Left ventricle myocardium inferior (tissue), 1 donor: ENCODE measurements at regions not wholly inside any gene's neighbourhood (a gene's known extent, or its start where the extent isn't known, plus 50 kb on each side); places are given as distances from the start of the nearest gene placed in this dataset.

Experiments
- DNase-seq: peaks from one replicate; pipeline ENCODE4 v3.0.0-alpha.2; 2020
- H3K27ac ChIP-seq: fragments of 200-600 bp; replicated peaks from 2 replicates; pipeline ENCODE4 v1.8.0; 2021
- H3K27me3 ChIP-seq: fragments of 200-600 bp; 2 replicates; pipeline ENCODE4 v1.8.0; 2021; ENCODE audit warnings: low read depth
- H3K36me3 ChIP-seq: fragments of 200-600 bp; 2 replicates; pipeline ENCODE4 v1.8.0; 2021
- H3K4me1 ChIP-seq: fragments of 200-600 bp; 2 replicates; pipeline ENCODE4 v1.8.0; 2021
- H3K4me3 ChIP-seq: fragments of 200-600 bp; 2 replicates; pipeline ENCODE4 v1.8.0; 2021; ENCODE audit warnings: mild to moderate bottlenecking, moderate library complexity
- H3K9me3 ChIP-seq: fragments of 200-600 bp; replicated peaks from 2 replicates; pipeline ENCODE4 v1.8.0; 2021
- intact Hi-C: fragments of 100-400 bp; cut with micrococcal nuclease; formaldehyde crosslinking; loops from one replicate; pipeline ENCODE4 v1.11.0; 2022
- TF ChIP-seq, protein P1 (sequence below): fragments of 200-600 bp; IDR thresholded peaks from 2 replicates; pipeline ENCODE4 v1.8.0; 2021; ENCODE audit warnings: antibody characterized with exemption, mild to moderate bottlenecking, borderline replicate concordance
- donor health status: DM: no; HTN: yes; CAD: no; lungs with severe emphysema.

DNA sequence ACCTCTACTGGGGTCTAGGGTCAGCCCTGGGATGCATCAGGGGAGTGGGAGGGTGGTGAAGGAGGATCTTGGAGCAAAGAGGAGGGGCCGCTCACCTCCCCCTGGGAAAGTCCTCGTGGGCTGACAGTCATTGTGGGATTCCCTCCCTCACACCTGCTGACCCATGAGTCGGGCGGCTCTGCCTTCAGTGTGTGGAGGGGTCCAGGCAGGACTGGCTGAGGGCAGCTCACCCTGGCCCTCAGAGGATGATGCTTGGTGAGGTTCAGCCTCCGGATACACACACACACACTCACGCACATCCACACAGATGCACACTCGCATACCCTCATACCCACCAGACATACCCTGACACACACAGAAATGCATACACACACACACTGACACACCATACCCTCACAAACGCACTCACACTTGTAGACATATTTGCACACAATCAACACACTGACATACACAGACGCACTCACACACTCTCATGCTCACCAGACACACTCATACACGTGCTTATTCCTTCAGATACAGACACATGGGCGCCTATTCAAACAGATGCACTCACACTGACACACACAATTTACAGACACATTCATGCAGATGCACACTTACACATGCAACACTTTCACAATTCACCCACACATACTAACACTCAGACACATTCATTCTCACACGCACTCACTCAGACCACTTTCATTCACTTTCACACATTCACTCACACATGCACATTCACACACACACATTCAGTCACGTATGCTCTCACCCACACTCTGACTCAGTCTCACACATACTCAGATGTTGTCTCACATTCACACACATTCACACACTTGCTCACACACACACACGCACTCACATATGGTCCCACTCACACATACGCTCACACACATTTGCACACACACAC is 105.1 kb upstream of the RPL38 start:
- Histone ChIP-seq H3K9me3 (peaks cover 9% of the 10 kb centered on the region), H3K27ac (no peak overlapping the region), H3K4me1 (no peaks in the 10 kb centered on the region), H3K27me3 (peaks cover 80% of the 10 kb centered on the region), H3K4me3 (no peak overlapping the region), H3K36me3 (no peaks in the 10 kb centered on the region)
- TF ChIP-seq, protein P1, sequence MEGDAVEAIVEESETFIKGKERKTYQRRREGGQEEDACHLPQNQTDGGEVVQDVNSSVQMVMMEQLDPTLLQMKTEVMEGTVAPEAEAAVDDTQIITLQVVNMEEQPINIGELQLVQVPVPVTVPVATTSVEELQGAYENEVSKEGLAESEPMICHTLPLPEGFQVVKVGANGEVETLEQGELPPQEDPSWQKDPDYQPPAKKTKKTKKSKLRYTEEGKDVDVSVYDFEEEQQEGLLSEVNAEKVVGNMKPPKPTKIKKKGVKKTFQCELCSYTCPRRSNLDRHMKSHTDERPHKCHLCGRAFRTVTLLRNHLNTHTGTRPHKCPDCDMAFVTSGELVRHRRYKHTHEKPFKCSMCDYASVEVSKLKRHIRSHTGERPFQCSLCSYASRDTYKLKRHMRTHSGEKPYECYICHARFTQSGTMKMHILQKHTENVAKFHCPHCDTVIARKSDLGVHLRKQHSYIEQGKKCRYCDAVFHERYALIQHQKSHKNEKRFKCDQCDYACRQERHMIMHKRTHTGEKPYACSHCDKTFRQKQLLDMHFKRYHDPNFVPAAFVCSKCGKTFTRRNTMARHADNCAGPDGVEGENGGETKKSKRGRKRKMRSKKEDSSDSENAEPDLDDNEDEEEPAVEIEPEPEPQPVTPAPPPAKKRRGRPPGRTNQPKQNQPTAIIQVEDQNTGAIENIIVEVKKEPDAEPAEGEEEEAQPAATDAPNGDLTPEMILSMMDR: no peak
- no peak for DNase-seq
- intact Hi-C loops: no loop called here

DNA sequence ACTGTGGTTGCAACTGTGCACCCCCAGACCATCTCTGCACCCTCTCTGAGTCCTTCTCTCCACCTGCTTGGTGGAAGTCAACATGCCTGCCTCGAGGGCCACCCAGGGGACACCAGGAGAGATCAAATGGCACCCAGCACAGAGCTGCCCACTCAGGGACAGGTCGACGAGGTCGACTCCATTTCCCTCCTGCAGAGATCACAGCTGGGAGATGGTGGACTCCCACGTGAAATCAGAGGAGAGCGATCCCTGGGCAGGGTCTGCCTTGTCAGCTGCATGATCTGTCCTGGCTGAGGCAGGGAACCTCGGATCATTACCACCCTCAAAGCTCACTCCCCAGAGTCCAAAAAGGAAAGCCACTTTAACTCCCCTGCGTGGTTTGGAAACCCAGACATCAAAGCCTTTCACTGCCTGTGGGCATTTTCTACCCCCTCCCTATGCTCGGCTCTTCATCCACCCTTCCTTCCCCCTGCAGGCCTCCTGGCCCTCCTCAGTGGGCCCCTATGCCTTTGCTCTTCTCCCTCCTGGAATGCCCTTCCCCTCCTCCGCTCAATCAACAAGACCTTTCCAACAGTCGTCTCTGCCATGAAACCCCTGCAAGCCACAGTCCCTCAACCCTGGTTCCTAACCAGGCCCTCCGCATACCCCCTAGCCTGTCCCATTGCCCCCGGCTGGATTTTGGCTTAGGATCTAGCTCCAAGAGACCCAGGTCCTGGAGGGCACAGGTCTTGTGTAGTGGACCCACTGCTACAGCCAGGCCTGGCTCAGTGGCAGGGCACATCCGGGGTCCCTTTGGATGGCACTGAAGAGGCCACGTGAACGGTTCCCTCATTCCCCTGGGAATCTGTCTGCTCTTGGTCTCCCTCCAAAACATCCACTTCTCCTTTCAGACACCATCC is 103.8 kb upstream of the RPL38 start:
- H3K27ac ChIP-seq: no peak overlapping the region
- no peak overlapping the region for H3K4me3 ChIP-seq
- DNase-seq: no peak
- no peaks in the 10 kb centered on the region for H3K36me3 ChIP-seq
- no peaks in the 10 kb centered on the region for H3K9me3 ChIP-seq
- no peaks in the 10 kb centered on the region for H3K4me1 ChIP-seq
- peaks cover 86% of the 10 kb centered on the region for H3K27me3 ChIP-seq
- TF ChIP-seq, protein P1: no peak
- intact Hi-C loops: no loop called here

DNA sequence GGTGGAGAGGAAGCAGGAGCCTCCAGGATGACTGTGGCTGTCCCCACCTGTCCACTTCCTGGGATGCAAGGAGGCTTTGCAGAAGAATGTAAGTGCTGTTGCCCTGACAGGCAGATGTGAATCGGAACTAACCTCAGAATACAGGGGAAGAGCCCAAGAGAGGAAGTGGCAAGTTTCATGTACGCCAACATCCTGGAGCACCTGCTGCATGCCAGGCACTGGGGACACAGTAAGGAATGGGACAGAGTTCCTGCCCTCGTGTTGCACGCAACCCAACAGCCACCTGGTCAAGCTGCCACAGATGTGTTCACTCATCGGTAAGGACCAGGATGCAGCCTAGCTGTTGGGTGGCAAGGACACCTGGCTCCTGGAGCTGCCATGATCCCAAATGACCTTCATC is 98.6 kb upstream of the RPL38 start:
- no peak for DNase-seq
- Histone ChIP-seq H3K27ac (no peak overlapping the region), H3K9me3 (no peaks in the 10 kb centered on the region), H3K27me3 (peaks cover 100% of the 10 kb centered on the region), H3K36me3 (no peaks in the 10 kb centered on the region), H3K4me1 (no peaks in the 10 kb centered on the region), H3K4me3 (no peak overlapping the region)
- intact Hi-C loops: no loop called here
- TF ChIP-seq, protein P1: no peak

DNA sequence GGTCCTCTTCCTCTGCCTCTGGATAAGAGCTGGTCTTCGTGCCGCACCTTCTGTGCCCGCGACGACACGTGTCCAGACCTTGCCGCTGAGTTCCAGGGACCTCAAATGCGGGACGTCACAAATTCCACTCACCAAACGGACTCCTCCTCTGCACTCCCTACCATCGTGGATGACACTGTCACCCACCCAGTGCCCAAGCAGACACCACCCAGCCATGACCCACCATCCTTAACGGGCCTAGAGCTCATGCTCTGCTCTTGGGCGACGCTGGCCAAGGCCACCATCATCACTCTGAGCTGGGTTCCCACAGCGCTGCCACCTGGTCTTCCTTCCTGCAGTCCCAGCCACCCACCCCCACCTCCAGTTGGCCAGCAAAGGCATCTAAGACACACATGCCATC is 96.4 kb upstream of the RPL38 start:
- H3K4me1 ChIP-seq: no peaks in the 10 kb centered on the region
- no peak overlapping the region for H3K27ac ChIP-seq
- no peak overlapping the region for H3K4me3 ChIP-seq
- H3K27me3 ChIP-seq: peaks cover 96% of the 10 kb centered on the region
- intact Hi-C loops: no loop called here
- no peaks in the 10 kb centered on the region for H3K36me3 ChIP-seq
- no peaks in the 10 kb centered on the region for H3K9me3 ChIP-seq
- TF ChIP-seq, protein P1: no peak
- DNase-seq: no peak

DNA sequence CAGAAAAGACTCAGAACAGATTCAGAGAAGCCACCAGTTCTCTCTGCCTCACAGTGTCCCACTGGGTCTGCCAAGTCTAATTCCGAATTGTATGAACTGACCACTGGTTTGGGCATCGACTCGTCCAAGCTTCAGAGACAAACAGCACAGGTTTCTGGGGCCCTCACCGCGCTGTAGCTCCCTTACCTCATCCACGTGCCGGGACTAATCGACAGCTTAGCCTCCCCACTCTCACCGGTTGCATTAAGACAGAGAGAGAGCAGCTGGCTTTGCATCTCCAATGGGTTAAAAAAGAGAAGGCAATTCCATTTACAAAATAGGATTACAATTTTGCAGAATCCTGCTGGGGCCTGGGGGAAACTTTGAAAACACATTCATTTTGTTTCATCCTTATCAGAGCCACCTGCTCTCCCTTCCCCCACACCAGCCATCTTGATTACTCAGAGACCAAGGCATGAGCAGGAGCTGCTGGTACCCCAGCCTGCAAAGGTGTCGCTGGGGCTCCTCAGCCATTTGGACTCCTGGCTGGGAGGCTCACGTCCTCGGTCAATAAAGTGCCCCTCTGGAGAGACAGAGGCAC is 95.3 kb upstream of the RPL38 start:
- Histone ChIP-seq H3K4me3 (no peak overlapping the region), H3K4me1 (no peaks in the 10 kb centered on the region), H3K9me3 (no peaks in the 10 kb centered on the region), H3K27ac (no peak overlapping the region), H3K36me3 (no peaks in the 10 kb centered on the region), H3K27me3 (peaks cover 87% of the 10 kb centered on the region)
- no peak for DNase-seq
- TF ChIP-seq, protein P1: no peak
- intact Hi-C loops: no loop called here
